C4-2B (cell line): ENCODE measurements at regions not wholly inside any gene's neighbourhood (a gene's known extent, or its start where the extent isn't known, plus 50 kb on each side); places are given as distances from the start of the nearest gene placed in this dataset.

Experiments used
- CTCF ChIP-seq: fragments of 450-650 bp; conservative IDR thresholded peaks from 2 replicates; pipeline ENCODE4 v1.5.1; 2017; ENCODE audit warnings: mild to moderate bottlenecking
- ZFX ChIP-seq: fragments of 450-650 bp; IDR thresholded peaks from 2 replicates; pipeline ENCODE4 v1.6.1; 2017

- TF ChIP-seq CTCF = no peak
- TF ChIP-seq ZFX = no peak
Measured at GRCh38 chr3:40718681-40719080, 193.9 kb downstream of the ZNF621 start.
